ENCODE measurements at regions not wholly inside any gene's neighbourhood (a gene's known extent, or its start where the extent isn't known, plus 50 kb on each side); places are given as distances from the start of the nearest gene placed in this dataset.

DNA sequence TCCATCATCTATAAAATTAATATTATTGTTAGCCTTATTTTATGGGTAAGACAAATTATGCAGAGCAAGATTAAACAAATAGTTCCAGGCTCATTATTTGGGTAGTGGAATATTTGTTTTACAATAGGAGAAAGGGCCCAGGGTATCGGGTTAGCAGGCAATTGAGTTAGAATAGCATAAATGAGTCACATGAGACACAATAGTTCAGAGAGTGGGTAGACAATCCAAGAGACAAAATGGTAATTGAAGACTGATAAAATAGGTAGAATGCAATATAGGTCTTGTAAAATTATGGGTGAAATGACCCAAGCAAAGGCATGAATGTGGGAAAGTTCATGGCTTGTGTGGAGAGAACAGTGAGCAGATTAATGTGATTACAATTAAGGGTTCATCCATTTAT lies 790.9 kb upstream of the GCFC2 start:
- H2AFZ ChIP-seq (ENCODE audit: low read length) = no peak overlapping the region
- TF ChIP-seq EZH2phosphoT487 (IDR thresholded peaks at IDR 0.05; ENCODE audit: borderline replicate concordance) = no peak
- no peaks in the 10 kb centered on the region for H3F3A ChIP-seq (ENCODE audit: low read depth)
- no peak overlapping the region for H3K4me3 ChIP-seq (ENCODE audit: low read length, poor library complexity, severe bottlenecking)
- no peak overlapping the region for H3K4me2 ChIP-seq (ENCODE audit: low read depth, low read length, poor library complexity, severe bottlenecking)
- H3K9me3 ChIP-seq (ENCODE audit: insufficient read depth, low read depth, low read length) = no peaks in the 10 kb centered on the region
- H4K20me1 ChIP-seq (ENCODE audit: insufficient read depth, low read length, poor library complexity, severe bottlenecking) = no peaks in the 10 kb centered on the region
- no peaks in the 10 kb centered on the region for H3K36me3 ChIP-seq (ENCODE audit: insufficient read depth, low read length)
- no peaks in the 10 kb centered on the region for H3K9me2 ChIP-seq (replicated peaks; ENCODE audit: low read depth, low read length)
- no peaks in the 10 kb centered on the region for H3K4me1 ChIP-seq (ENCODE audit: insufficient read depth, low read length, poor library complexity, severe bottlenecking)
- no peak overlapping the region for H3K9ac ChIP-seq (ENCODE audit: low read depth, low read length, poor library complexity, severe bottlenecking)
- no peaks in the 10 kb centered on the region for H3K27me3 ChIP-seq (ENCODE audit: insufficient read depth, low read length, poor library complexity, severe bottlenecking)
- no peaks in the 10 kb centered on the region for H3K79me2 ChIP-seq (ENCODE audit: insufficient read depth, low read length)

DNA sequence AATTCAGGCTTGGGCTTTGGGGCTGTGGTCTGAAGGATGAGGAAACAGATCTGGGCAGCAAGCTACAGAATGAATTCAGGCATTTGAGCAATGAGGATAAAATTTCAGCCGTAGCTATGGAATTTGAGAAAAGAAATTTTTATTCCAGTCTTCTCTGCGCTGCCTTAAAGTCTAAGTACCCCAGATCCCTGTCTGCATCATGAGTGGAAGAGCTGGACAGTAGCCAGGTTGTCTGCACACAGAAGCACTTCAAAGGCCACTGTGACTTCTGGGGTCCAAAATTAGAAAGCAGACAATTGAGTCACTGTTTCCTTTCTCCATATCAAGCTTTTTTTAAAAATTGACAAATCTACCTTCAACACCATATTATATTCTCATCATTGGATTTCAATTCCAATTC lies 787.6 kb upstream of the GCFC2 start:
- Histone ChIP-seq H3F3A (ENCODE audit: low read depth) (no peaks in the 10 kb centered on the region), H3K4me3 (ENCODE audit: low read length, poor library complexity, severe bottlenecking) (no peak overlapping the region), H3K9ac (ENCODE audit: low read depth, low read length, poor library complexity, severe bottlenecking) (no peak overlapping the region), H3K36me3 (ENCODE audit: insufficient read depth, low read length) (no peaks in the 10 kb centered on the region), H2AFZ (ENCODE audit: low read length) (no peak overlapping the region), H3K27me3 (ENCODE audit: insufficient read depth, low read length, poor library complexity, severe bottlenecking) (no peaks in the 10 kb centered on the region), H3K9me2 (replicated peaks; ENCODE audit: low read depth, low read length) (no peaks in the 10 kb centered on the region), H4K20me1 (ENCODE audit: insufficient read depth, low read length, poor library complexity, severe bottlenecking) (no peaks in the 10 kb centered on the region), H3K9me3 (ENCODE audit: insufficient read depth, low read depth, low read length) (no peaks in the 10 kb centered on the region), H3K79me2 (ENCODE audit: insufficient read depth, low read length) (no peaks in the 10 kb centered on the region), H3K4me1 (ENCODE audit: insufficient read depth, low read length, poor library complexity, severe bottlenecking) (no peaks in the 10 kb centered on the region), H3K4me2 (ENCODE audit: low read depth, low read length, poor library complexity, severe bottlenecking) (no peak overlapping the region)
- TF ChIP-seq, protein P1, sequence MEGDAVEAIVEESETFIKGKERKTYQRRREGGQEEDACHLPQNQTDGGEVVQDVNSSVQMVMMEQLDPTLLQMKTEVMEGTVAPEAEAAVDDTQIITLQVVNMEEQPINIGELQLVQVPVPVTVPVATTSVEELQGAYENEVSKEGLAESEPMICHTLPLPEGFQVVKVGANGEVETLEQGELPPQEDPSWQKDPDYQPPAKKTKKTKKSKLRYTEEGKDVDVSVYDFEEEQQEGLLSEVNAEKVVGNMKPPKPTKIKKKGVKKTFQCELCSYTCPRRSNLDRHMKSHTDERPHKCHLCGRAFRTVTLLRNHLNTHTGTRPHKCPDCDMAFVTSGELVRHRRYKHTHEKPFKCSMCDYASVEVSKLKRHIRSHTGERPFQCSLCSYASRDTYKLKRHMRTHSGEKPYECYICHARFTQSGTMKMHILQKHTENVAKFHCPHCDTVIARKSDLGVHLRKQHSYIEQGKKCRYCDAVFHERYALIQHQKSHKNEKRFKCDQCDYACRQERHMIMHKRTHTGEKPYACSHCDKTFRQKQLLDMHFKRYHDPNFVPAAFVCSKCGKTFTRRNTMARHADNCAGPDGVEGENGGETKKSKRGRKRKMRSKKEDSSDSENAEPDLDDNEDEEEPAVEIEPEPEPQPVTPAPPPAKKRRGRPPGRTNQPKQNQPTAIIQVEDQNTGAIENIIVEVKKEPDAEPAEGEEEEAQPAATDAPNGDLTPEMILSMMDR (conservative IDR thresholded peaks at IDR 0.05; ENCODE audit: low read length) = no peak
- no peak for TF ChIP-seq EZH2phosphoT487 (IDR thresholded peaks at IDR 0.05; ENCODE audit: borderline replicate concordance)

DNA sequence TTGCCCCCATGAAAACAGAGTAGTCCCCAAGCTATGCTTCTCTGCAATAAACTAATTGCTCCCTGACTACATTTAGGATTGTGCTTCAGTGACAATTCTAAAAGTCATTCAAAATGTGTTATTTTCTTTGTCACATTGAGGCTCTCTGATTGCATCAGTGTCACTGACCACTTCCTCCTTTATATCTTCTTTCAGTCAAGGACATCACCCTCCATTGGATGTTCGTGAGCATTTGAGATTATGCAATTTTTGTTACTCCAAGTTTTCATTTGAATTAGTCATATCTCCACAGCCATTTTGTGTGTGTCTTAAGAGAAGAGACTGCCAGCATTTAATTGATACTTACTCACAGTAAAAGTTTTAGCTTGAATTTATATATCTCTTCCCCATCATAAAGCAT lies 780.8 kb upstream of the GCFC2 start:
- Histone ChIP-seq H3K4me2 (ENCODE audit: low read depth, low read length, poor library complexity, severe bottlenecking) (no peak overlapping the region), H3F3A (ENCODE audit: low read depth) (no peaks in the 10 kb centered on the region), H3K9me3 (ENCODE audit: insufficient read depth, low read depth, low read length) (no peaks in the 10 kb centered on the region), H4K20me1 (ENCODE audit: insufficient read depth, low read length, poor library complexity, severe bottlenecking) (no peaks in the 10 kb centered on the region), H3K9ac (ENCODE audit: low read depth, low read length, poor library complexity, severe bottlenecking) (no peak overlapping the region), H2AFZ (ENCODE audit: low read length) (no peak overlapping the region), H3K9me2 (replicated peaks; ENCODE audit: low read depth, low read length) (no peaks in the 10 kb centered on the region), H3K36me3 (ENCODE audit: insufficient read depth, low read length) (no peaks in the 10 kb centered on the region), H3K79me2 (ENCODE audit: insufficient read depth, low read length) (no peaks in the 10 kb centered on the region), H3K4me1 (ENCODE audit: insufficient read depth, low read length, poor library complexity, severe bottlenecking) (no peaks in the 10 kb centered on the region), H3K27me3 (ENCODE audit: insufficient read depth, low read length, poor library complexity, severe bottlenecking) (no peaks in the 10 kb centered on the region), H3K4me3 (ENCODE audit: low read length, poor library complexity, severe bottlenecking) (no peak overlapping the region)
- no peak for TF ChIP-seq EZH2phosphoT487 (IDR thresholded peaks at IDR 0.05; ENCODE audit: borderline replicate concordance)
- TF ChIP-seq, protein P1 (conservative IDR thresholded peaks at IDR 0.05; ENCODE audit: low read length) = no peak

DNA sequence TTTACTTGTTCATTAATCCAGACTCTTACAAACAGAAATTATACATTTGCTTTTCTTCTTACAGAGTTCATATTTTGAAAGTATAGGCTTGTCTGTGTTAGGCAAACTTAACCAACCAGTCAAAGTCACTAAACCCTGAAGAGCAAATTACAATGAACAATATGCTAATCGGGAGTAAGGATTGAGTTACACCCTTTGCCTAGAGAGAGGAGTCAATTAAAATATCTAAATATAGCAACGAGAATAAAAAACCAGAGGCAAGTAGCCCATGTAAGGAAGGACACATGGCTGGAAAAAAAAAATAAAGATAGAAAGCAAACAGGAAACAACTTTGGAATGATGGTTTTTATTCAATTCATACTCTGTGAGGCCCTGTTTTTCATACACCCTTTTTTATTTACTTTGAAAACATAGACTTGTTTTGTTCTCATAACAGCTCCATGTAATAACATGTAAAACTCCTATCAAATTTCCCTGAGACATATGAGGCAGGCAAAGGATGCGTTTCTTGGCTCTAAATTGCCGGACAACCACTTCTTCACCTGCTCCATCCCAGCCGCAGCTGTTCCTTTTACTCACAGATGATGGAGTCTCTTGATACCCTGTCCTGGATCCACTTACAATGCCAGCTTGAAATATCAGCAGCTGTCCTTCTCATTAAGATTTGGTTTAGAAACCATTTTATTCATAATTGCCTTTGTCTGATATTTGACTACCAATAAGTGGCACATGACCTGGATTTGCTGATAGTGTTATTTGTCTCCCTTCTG lies 767.7 kb upstream of the GCFC2 start:
- H3K4me3 ChIP-seq (ENCODE audit: low read length, poor library complexity, severe bottlenecking) = no peak overlapping the region
- H2AFZ ChIP-seq (ENCODE audit: low read length) = no peak overlapping the region
- no peaks in the 10 kb centered on the region for H3F3A ChIP-seq (ENCODE audit: low read depth)
- 0 out of 2 replicates have a peak, but pooled peaks cover 2% of the 10 kb centered on the region for H3K9me3 ChIP-seq (ENCODE audit: insufficient read depth, low read depth, low read length)
- no peaks in the 10 kb centered on the region for H4K20me1 ChIP-seq (ENCODE audit: insufficient read depth, low read length, poor library complexity, severe bottlenecking)
- H3K9ac ChIP-seq (ENCODE audit: low read depth, low read length, poor library complexity, severe bottlenecking) = no peak overlapping the region
- no peaks in the 10 kb centered on the region for H3K4me1 ChIP-seq (ENCODE audit: insufficient read depth, low read length, poor library complexity, severe bottlenecking)
- TF ChIP-seq, protein P1 (conservative IDR thresholded peaks at IDR 0.05; ENCODE audit: low read length) = no peak
- TF ChIP-seq EZH2phosphoT487 (IDR thresholded peaks at IDR 0.05; ENCODE audit: borderline replicate concordance) = no peak
- H3K4me2 ChIP-seq (ENCODE audit: low read depth, low read length, poor library complexity, severe bottlenecking) = no peak overlapping the region
- no peaks in the 10 kb centered on the region for H3K36me3 ChIP-seq (ENCODE audit: insufficient read depth, low read length)
- H3K79me2 ChIP-seq (ENCODE audit: insufficient read depth, low read length) = no peaks in the 10 kb centered on the region
- no peaks in the 10 kb centered on the region for H3K27me3 ChIP-seq (ENCODE audit: insufficient read depth, low read length, poor library complexity, severe bottlenecking)
- no peaks in the 10 kb centered on the region for H3K9me2 ChIP-seq (replicated peaks; ENCODE audit: low read depth, low read length)
